Gastrocnemius medialis (tissue), 4 donors: ENCODE measurements at regions not wholly inside any gene's neighbourhood (a gene's known extent, or its start where the extent isn't known, plus 50 kb on each side); places are given as distances from the start of the nearest gene placed in this dataset.

Source experiments
- ATAC-seq, 2 donors: fragments of 150-250 bp; one replicate each; pipeline ENCODE4 v1.9.1; 2016
- DNase-seq, 2 donors: peaks; one replicate each; pipeline ENCODE4 v3.0.0-alpha.2; 2019
- H3K27ac ChIP-seq, 4 donors: fragments of 200-600 bp; sonication (generic); 1 replicate in 1 of 4; 2 replicates in 3 of 4; pipeline ENCODE4 v1.5.1; 2016 to 2018; ENCODE audit warnings: mild to moderate bottlenecking in 2 of 4, moderate library complexity in 1 of 4
- H3K27me3 ChIP-seq, 3 donors: fragments of 200-600 bp; sonication (generic) in 2 of 3; 1 replicate in 1 of 3; 2 replicates in 2 of 3; pipeline versions ENCODE4 v1.5.1 to v1.6.0; 2016 to 2019; ENCODE audit warnings: mild to moderate bottlenecking in 1 of 3, moderate library complexity in 1 of 3
- H3K36me3 ChIP-seq, 2 donors: fragments of 200-600 bp; sonication (generic) in 1 of 2; one replicate each; pipeline ENCODE4 v1.5.1; 2017 to 2018
- H3K4me1 ChIP-seq, 2 donors: fragments of 200-600 bp; sonication (generic) in 1 of 2; one replicate each; pipeline ENCODE4 v1.5.1; 2016 to 2017; ENCODE audit warnings: mild to moderate bottlenecking in 2 of 2
- H3K4me3 ChIP-seq, 4 donors: fragments of 200-600 bp; sonication (generic) in 3 of 4; 1 replicate in 1 of 4; 2 replicates in 3 of 4; pipeline ENCODE4 v1.5.1; 2016 to 2019; ENCODE audit warnings: mild to moderate bottlenecking in 2 of 4
- H3K9me3 ChIP-seq, 3 donors: fragments of 200-600 bp; sonication (generic) in 2 of 3; 1 replicate in 1 of 3; 2 replicates in 2 of 3; pipeline ENCODE4 v1.5.1; 2016 to 2019
- CTCF ChIP-seq, 5 experiments: fragments of 450-650 bp in 3 of 5; fragments of 200-600 bp in 2 of 5; sonication (generic) in 2 of 5; IDR thresholded peaks in 4 of 5; conservative IDR thresholded peaks in 1 of 5; 1 replicate in 4 of 5; 2 replicates in 1 of 5; pipeline ENCODE4 v1.5.1; 2016 to 2019; ENCODE audit warnings: antibody characterized with exemption in 5 of 5, mild to moderate bottlenecking in 3 of 5, moderate library complexity in 3 of 5
- POLR2A ChIP-seq, 2 donors: fragments of 450-650 bp; IDR thresholded peaks; one replicate each; pipeline ENCODE4 v1.6.1; 2017; ENCODE audit warnings: antibody characterized with exemption in 2 of 2, mild to moderate bottlenecking in 2 of 2, moderate library complexity in 2 of 2
- in situ Hi-C, 4 donors: fragments of 200-750 bp; cut with MboI; loops; one replicate each; pipeline versions ENCODE4 v1.15.0 to v1.8.0; 2017; ENCODE audit warnings: low sequenced_read_pairs in 4 of 4
- intact Hi-C: fragments of 100-400 bp; cut with DNase I; formaldehyde crosslinking; loops from one replicate; pipeline ENCODE4 v1.15.1; 2023; ENCODE audit warnings: low total_unique reads

GRCh38 chr13:90121784-90122183 lies 1225.7 kb upstream of the MIR17HG start:
- TF ChIP-seq POLR2A (IDR thresholded peaks at IDR 0.05) (no peak), CTCF (IDR thresholded peaks at IDR 0.05 in 4 of 5, conservative IDR thresholded peaks at IDR 0.05 in 1 of 5) (no peak)
- no peaks in the 10 kb centered on the region for H3K36me3 ChIP-seq
- no peaks in the 10 kb centered on the region for H3K4me1 ChIP-seq
- H3K27ac ChIP-seq: no peak overlapping the region
- ATAC-seq (no peak), DNase-seq (no peak)
- intact Hi-C loops: no loop called here
- no peak overlapping the region for H3K4me3 ChIP-seq
- H3K9me3 ChIP-seq: no peaks in the 10 kb centered on the region
- H3K27me3 ChIP-seq: no peaks in the 10 kb centered on the region
- in situ Hi-C loops: no loop called here

- TF ChIP-seq CTCF (IDR thresholded peaks at IDR 0.05 in 4 of 5, conservative IDR thresholded peaks at IDR 0.05 in 1 of 5) (no peak), POLR2A (IDR thresholded peaks at IDR 0.05) (no peak)
- DNase-seq: no peak
- Histone ChIP-seq H3K36me3 (no peaks in the 10 kb centered on the region), H3K4me1 (no peaks in the 10 kb centered on the region), H3K9me3 (no peaks in the 10 kb centered on the region), H3K27ac (no peak overlapping the region), H3K4me3 (no peak overlapping the region), H3K27me3 (no peaks in the 10 kb centered on the region)
- in situ Hi-C loops: no loop called here
- intact Hi-C loops: no loop called here
- ATAC-seq: no peak
Measured at GRCh38 chr13:90122531-90122930, 1225.0 kb upstream of the MIR17HG start.

DNA sequence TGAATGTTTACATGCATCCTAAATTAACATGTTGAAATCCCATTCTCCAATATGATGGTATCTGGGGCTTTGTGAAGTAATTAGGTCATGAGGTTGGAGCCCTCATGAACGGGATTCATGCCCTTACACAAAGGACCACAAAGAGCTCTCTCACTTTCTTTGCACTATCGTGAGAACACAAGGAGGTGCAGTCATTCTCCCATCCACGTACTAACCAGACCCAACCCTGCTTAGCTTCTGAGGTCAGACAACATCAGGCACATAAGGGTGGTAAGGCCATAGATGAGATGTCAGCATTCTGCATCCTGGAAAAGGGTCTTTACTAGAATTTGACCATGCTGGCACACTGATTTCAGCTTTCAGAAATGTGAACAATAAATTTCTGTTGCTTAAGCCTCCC lies 1211.9 kb upstream of the MIR17HG start:
- no peak overlapping the region for H3K27ac ChIP-seq
- DNase-seq: no peak
- no peaks in the 10 kb centered on the region for H3K4me1 ChIP-seq
- intact Hi-C loops: no loop called here
- H3K27me3 ChIP-seq: no peaks in the 10 kb centered on the region
- in situ Hi-C loops: no loop called here
- H3K36me3 ChIP-seq: no peaks in the 10 kb centered on the region
- ATAC-seq: no peak
- H3K9me3 ChIP-seq: no peaks in the 10 kb centered on the region
- TF ChIP-seq POLR2A (IDR thresholded peaks at IDR 0.05) (no peak), CTCF (IDR thresholded peaks at IDR 0.05 in 4 of 5, conservative IDR thresholded peaks at IDR 0.05 in 1 of 5) (no peak)
- no peak overlapping the region for H3K4me3 ChIP-seq

DNA sequence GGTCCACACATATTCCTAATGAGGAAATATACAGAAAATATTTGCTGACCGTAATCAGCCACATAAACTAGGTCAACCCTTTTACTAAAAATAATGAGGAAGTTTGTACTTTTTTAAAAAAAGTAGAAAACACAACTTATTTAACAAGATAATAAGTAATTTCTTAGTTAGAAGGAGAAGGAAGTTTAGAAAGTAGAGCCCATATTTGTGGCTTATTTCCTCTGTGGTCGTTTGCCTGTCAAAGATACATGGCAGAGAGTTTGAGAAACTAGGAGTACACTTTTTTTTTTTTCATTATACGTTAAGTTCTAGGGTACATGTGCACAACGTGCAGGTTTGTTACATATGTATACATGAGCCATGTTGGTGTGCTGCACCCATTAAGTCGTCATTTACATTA lies 1205.2 kb upstream of the MIR17HG start:
- Histone ChIP-seq H3K27me3 (no peaks in the 10 kb centered on the region), H3K4me1 (no peaks in the 10 kb centered on the region), H3K36me3 (no peaks in the 10 kb centered on the region), H3K9me3 (no peaks in the 10 kb centered on the region), H3K4me3 (no peak overlapping the region), H3K27ac (no peak overlapping the region)
- intact Hi-C loops (no loop called here), in situ Hi-C loops (no loop called here)
- DNase-seq (no peak), ATAC-seq (no peak)
- no peak for TF ChIP-seq CTCF (IDR thresholded peaks at IDR 0.05 in 4 of 5, conservative IDR thresholded peaks at IDR 0.05 in 1 of 5)

DNA sequence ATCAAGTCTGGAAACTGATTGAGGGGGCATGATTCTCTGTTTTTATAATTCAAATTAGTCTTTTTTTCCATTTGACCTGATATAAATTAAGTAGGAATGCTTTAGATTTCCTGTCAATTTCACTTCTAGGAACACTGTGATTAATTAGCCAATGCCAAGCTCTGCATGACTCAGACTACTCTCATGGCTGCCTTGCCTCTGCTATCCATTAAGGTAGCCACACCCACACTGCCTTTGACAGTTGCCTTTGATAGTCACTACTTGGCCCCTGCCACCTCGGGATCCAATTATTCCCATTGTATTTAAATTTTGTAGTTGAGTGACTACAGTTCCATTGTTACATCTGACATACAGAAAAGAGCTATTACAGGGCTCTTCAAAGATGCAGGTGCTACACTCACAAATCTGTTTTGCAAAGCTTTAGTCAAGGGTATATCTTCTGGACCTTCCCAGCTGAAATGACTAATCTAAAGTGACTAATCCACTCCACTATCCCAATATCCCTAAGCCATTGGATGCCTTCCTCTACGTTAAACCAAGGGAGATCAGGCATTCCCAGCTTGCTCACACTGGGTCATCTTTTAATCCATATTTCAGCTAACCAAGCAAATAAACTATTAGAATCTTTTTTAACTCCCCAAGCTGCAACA lies 1193.1 kb upstream of the MIR17HG start:
- Histone ChIP-seq H3K9me3 (no peaks in the 10 kb centered on the region), H3K36me3 (no peaks in the 10 kb centered on the region), H3K27me3 (no peaks in the 10 kb centered on the region), H3K4me3 (no peak overlapping the region), H3K4me1 (no peaks in the 10 kb centered on the region), H3K27ac (no peak overlapping the region)
- in situ Hi-C loops: no loop called here
- intact Hi-C loops: no loop called here
- ATAC-seq (no peak), DNase-seq (no peak)
- TF ChIP-seq CTCF (IDR thresholded peaks at IDR 0.05 in 4 of 5, conservative IDR thresholded peaks at IDR 0.05 in 1 of 5): no peak
- TF ChIP-seq POLR2A (IDR thresholded peaks at IDR 0.05): no peak
